Panc1 (cell line): ENCODE measurements at regions not wholly inside any gene's neighbourhood (a gene's known extent, or its start where the extent isn't known, plus 50 kb on each side); places are given as distances from the start of the nearest gene placed in this dataset.

ENCODE experiments used
- ATAC-seq: fragments of 200-7000 bp; cut with Tn5 transposase; 2 replicates; pipeline ENCODE4 v1.9.1; 2020; ENCODE audit warnings: mild to moderate bottlenecking, moderate library complexity
- BruUV-seq: library from RNA; stranded (reverse); fragments of 400-500 nt; replicated peaks from 2 replicates; lab custom pipeline; 2021; lab: Mats Ljungman, UMichigan
- CTCF ChIA-PET: fragments of 300-600 bp; sonication (Branson Sonifier 250); formaldehyde crosslinking; loops from one replicate; lab custom pipeline; 2022; ENCODE audit warnings: antibody characterized with exemption; lab: Charles Lee
- POLR2A ChIA-PET: fragments of 300-600 bp; sonication (Branson Sonifier 250); formaldehyde crosslinking; loops from one replicate; lab custom pipeline; 2022; ENCODE audit warnings: antibody characterized with exemption; lab: Charles Lee
- DNase-seq: peaks from one replicate; pipeline ENCODE4 v3.0.0-alpha.2; 2010; ENCODE audit warnings: low read depth, low spot score
- H3K27ac ChIP-seq: 2 replicates; pipeline ENCODE4 v1.5.1; 2011; ENCODE audit warnings: mild to moderate bottlenecking, low read length, inconsistent platforms
- H3K27me3 ChIP-seq: fragments of 200-500 bp; sonication (Bioruptor generic); 2 replicates; pipeline ENCODE4 v1.6.0; 2014; ENCODE audit warnings: low read length, inconsistent platforms; ENCODE audit not compliant: control insufficient read depth, insufficient read depth
- H3K36me3 ChIP-seq: fragments of 200-500 bp; sonication (Bioruptor generic); 2 replicates; pipeline ENCODE4 v1.5.1; 2014; ENCODE audit warnings: inconsistent platforms, mild to moderate bottlenecking, low read length, moderate library complexity; ENCODE audit not compliant: control insufficient read depth, insufficient read depth
- H3K4me1 ChIP-seq: 2 replicates; pipeline ENCODE4 v1.5.1; 2011; ENCODE audit warnings: inconsistent platforms, mild to moderate bottlenecking, low read length, moderate library complexity; ENCODE audit not compliant: control insufficient read depth, insufficient read depth
- H3K4me3 ChIP-seq, 2 experiments: 2 replicates each; pipeline ENCODE4 v1.5.1; 2011 to 2012; ENCODE audit warnings: low read depth in 2 of 2, low read length in 2 of 2, mild to moderate bottlenecking in 2 of 2, inconsistent platforms in 1 of 2, moderate library complexity in 1 of 2
- H3K9me3 ChIP-seq: fragments of 200-500 bp; sonication (Bioruptor generic); 2 replicates; pipeline ENCODE4 v1.5.1; 2014; ENCODE audit warnings: low read depth, mild to moderate bottlenecking, inconsistent platforms, low read length, moderate library complexity; ENCODE audit not compliant: control insufficient read depth, insufficient read depth
- CTCF ChIP-seq: fragments of 450-650 bp; IDR thresholded peaks from 2 replicates; pipeline ENCODE4 v1.5.1; 2017; ENCODE audit warnings: mild to moderate bottlenecking
- POLR2AphosphoS5 ChIP-seq: IDR thresholded peaks from 2 replicates; pipeline ENCODE4 v1.6.1; 2012; ENCODE audit warnings: mild to moderate bottlenecking, low read depth, low read length, moderate library complexity
- REST ChIP-seq, 2 experiments: IDR thresholded peaks; 2 replicates each; pipeline ENCODE4 v1.6.1; 2011 to 2012; ENCODE audit warnings: low read depth in 2 of 2, control low read depth in 1 of 2, low read length in 1 of 2, mild to moderate bottlenecking in 1 of 2, moderate library complexity in 1 of 2; ENCODE audit not compliant: insufficient read depth in 1 of 2
- SIN3A ChIP-seq: IDR thresholded peaks from 2 replicates; pipeline ENCODE4 v1.6.1; 2012; ENCODE audit warnings: low read depth, mild to moderate bottlenecking, low read length, moderate library complexity, borderline replicate concordance; ENCODE audit not compliant: insufficient read depth
- TCF7L2 ChIP-seq: IDR thresholded peaks from 2 replicates; pipeline ENCODE4 v1.6.1; 2011; ENCODE audit warnings: mild to moderate bottlenecking, low read depth, low read length, inconsistent platforms
- in situ Hi-C: cut with HindIII; loops from 2 replicates; pipeline ENCODE4 v1.10.0; 2016; ENCODE audit warnings: low sequenced_read_pairs, low pct_unique_long_range_greater_than_20kb
- intact Hi-C: fragments of 100-400 bp; cut with micrococcal nuclease; formaldehyde crosslinking; loops from one replicate; pipeline ENCODE4 v1.10.0; 2022; ENCODE audit not compliant: unreplicated experiment

- Histone ChIP-seq H3K27me3 (no peaks in the 10 kb centered on the region), H3K27ac (no peak overlapping the region), H3K4me1 (no peaks in the 10 kb centered on the region), H3K9me3 (no peaks in the 10 kb centered on the region), H3K4me3 (no peak overlapping the region), H3K36me3 (no peaks in the 10 kb centered on the region)
- BruUV-seq: no TSS peak
- TF ChIP-seq REST (IDR thresholded peaks at IDR 0.05; ENCODE audit: insufficient read depth in 1 of 2, low read depth in 2 of 2, low read length in 1 of 2) (no peak), SIN3A (no peak), TCF7L2 (no peak), CTCF (no peak), POLR2AphosphoS5 (no peak)
- no peak for DNase-seq
- POLR2A ChIA-PET: no interaction called here
- intact Hi-C loops (no loop called here), in situ Hi-C loops (no loop called here)
- ATAC-seq: no peak
- CTCF ChIA-PET: no interaction called here
Observed at GRCh38 chr15:95734422-95735316, 595.8 kb upstream of the NR2F2 start.

GRCh38 chr15:95737060-95737459, 593.4 kb upstream of the NR2F2 start:
- POLR2A ChIA-PET: no interaction called here

More at GRCh38 chr15:95737060-95737459, 593.4 kb upstream of the NR2F2 start:
- H3K27me3 ChIP-seq: no peaks in the 10 kb centered on the region
- H3K4me3 ChIP-seq: no peak overlapping the region
- H3K4me1 ChIP-seq: no peaks in the 10 kb centered on the region
- intact Hi-C loops: no loop called here
- DNase-seq: no peak
- TF ChIP-seq TCF7L2 (no peak), POLR2AphosphoS5 (no peak), CTCF (no peak), SIN3A (no peak), REST (IDR thresholded peaks at IDR 0.05; ENCODE audit: insufficient read depth in 1 of 2, low read depth in 2 of 2, low read length in 1 of 2) (no peak)
- no peaks in the 10 kb centered on the region for H3K36me3 ChIP-seq
- no peaks in the 10 kb centered on the region for H3K9me3 ChIP-seq
- BruUV-seq: no TSS peak
- in situ Hi-C loops: no loop called here
- no peak overlapping the region for H3K27ac ChIP-seq
- CTCF ChIA-PET: no interaction called here
- ATAC-seq: no peak
